Hematopoietic multipotent progenitor cell (in vitro differentiated cells): ENCODE measurements at regions not wholly inside any gene's neighbourhood (a gene's known extent, or its start where the extent isn't known, plus 50 kb on each side); places are given as distances from the start of the nearest gene placed in this dataset.

Experiments
- DNase-seq, 3 donors: peaks; one replicate each; pipeline ENCODE4 v3.0.0-alpha.2; 2011 to 2015; ENCODE audit warnings: low read depth in 2 of 3, low spot score in 2 of 3

DNA sequence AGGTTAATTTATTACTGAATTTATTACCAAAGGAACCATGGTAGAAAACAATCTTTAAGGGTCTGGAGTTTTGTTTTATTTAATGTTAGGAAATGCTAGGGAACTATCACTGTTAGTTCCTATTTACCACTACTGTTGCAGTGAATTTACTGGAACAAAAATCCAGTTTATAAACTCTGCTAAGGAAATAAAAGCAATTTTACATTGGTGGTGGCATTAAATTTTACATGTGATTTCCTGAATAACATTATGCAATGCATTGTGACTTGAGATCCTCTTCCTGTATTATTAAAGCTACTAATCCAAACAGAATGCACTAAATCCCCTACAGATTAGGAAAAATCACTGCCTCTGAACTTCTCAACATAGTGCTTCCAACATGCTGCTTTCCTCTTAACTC, 599.5 kb upstream of the PTGER4 start:
- no peak for DNase-seq

DNA sequence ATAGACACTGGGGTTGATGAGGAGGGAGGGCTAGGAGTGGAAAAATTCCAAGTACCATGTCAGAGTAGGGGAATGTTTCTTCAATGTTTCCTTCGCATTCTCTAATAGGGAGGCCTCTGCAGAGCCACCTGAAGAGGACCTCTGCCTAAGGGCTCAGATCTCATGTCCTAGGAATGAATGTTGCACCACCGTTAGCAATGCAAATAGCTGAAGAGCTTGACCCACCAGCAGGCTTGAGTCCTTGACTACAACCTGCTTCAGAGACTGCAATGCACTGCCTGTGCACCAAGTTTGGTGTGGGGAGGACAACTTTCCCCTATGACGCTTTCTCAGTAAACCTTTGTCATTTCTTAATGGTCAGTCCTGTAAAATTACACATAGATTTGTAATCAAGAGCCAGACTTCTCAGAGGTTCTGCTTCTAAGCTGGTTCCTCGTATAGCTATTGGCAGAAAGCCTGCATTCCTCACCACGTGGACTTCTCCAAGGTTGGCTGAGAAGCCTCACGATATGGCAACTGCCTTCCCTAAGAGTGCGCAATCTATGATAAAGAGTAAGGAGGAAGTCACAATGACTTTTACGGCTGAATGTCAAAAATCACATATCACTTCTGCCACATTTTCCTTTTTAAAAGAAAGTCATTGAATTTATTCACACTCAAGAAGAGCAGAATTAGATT, 600.7 kb upstream of the PTGER4 start:
- DNase-seq: peak in 1 of 3 donors; percentile 12

DNA sequence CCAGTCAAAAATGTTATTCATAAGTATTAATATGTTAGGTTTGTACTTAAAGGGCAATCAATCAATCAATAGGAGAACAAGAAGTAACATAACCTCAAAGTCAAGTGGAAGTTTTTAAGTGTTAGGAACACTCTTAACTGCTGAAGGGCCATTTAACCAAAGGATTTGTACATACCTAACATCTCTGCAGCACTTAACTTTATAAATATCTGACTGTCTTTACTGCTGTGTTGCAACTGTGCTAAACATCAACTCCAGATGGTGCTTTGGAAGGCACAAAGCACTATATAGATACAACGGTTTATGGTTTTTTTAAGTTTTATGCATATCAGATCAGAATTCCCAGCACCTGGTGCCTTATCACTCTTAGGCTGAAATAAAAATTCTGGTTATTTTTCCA, 604.9 kb upstream of the PTGER4 start:
- DNase-seq: no peak

DNA sequence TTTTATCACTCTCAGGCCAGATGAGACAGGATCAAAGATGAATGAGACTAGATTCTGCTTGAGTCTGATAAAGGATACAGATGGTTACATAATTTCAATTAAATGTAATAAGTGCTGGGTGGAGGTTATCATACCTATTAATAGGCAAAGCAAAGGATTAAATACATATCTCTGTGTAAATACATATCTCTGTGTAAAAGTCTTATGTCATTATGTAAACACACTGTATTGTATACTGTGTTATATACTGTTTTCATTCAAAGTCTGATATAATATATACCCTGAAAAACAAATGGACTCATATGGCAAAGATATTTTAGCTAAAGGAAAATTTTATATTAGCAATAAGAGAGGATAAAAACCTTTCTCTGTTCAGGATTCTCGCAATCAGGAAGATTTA, 605.8 kb upstream of the PTGER4 start:
- DNase-seq: no peak

DNA sequence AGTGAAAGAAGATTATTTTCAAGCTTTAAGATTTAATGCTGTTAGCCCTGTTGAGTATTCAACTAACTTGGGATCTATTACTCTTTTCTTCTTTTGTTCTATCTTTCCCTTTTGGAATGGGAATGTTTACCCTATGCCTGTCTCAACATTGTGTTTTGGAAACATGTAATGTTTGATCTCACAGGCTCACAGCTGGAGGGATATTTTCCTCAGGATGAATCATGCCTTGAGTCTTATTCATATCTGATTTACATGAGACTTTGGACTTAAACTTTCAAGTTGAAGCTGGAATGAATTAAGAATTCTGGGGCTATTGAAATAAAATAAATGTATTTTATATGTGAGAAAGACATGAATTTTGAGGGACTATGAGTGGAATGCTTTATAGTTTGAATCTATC, 607.8 kb upstream of the PTGER4 start:
- DNase-seq: no peak

DNA sequence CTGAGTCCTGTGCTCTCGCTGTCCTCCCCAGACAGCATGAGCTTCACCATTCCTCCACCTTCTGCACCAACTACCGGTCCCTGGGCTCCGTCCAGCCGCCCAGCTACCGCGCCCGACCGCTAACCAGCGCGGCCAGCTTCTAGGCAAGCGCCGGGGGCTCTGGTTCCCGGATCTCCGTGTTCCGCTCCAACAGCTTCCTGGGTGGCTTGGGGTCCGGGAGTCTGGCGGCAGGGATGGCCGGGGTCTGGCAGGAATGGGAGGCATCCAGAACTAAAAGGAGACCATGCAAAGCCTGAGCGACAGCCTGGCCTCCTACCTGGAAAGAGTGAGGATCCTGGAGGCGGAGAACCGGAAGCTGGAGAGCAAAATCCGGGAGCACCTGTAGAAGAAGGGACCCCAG, 613.1 kb upstream of the PTGER4 start:
- DNase-seq: no peak

DNA sequence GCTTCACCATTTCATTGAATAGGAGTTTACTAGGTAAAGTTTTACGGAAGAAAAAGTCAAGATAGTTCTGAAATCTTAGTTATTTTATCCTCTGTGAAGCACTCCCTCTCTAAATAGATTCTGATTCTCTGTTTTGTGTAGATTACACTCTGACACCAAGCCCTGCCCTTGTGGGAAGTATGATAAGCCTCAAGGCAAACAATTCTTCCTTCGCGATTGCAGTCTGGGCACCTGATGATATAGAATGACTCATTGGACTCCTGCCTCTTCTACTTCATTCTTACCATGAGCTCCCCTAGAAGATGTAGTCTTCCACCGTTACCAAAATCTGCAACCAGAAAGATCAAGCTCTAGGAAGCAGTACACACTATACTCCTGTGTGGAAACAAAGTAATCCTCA, 626.9 kb upstream of the PTGER4 start:
- DNase-seq: peak in 2 of 3 donors; percentile 64 to 80

DNA sequence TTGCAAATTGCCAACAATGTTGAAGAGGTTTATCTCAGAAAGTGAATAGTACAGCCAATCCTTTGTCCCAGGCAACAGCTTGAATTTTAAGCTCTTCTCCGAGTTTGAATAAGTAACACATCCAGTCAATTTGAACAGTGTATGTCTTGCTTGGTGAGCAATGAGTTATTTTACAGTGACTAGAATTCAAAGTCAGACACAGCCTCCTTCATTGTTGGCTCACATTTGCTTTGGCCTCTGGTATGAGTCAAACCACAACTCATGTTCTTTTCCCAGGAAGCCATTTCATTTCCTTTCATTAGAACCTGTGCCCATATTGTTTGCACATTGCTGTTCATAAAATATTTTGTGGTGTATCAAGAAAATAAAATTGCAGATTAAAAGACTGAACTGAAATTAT, 622.0 kb upstream of the DAB2 start:
- no peak for DNase-seq

DNA sequence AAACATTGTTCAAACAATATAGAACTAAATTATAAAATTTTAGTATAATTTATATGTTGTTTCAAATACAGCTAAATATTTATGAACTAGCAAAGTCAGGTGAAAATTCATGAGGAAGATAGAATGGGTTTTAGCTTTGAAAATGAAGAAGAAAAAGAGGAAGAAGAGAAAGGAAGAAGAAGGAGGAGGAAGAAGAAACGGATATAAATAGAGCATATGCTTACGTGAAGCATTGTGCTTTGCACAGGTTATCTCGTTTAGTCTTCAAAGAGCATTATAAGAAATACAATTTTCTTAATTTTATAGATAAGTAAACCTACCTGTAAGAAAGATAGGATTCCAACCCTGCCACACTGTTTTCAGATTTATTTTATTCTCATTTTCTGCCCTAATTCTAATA, 620.6 kb upstream of the DAB2 start:
- no peak for DNase-seq

DNA sequence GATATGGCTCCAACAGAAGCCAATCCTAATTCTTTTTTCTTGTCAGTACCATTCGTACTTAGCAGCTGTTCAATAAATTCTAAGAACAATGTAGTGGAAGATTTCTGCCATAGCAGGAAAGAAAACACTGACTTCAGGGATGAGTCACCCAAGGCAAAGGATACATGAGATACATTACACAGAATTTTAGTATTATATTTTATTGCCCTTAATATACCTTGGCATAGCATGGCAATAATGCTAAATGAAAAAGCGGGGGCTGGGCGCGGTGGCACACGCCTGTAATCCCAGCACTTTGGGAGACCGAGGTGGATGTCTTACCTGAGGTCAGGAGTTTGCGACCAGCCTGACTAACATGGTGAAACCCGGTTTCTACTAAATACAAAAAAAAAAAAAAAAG, 619.1 kb upstream of the DAB2 start:
- DNase-seq: no peak

DNA sequence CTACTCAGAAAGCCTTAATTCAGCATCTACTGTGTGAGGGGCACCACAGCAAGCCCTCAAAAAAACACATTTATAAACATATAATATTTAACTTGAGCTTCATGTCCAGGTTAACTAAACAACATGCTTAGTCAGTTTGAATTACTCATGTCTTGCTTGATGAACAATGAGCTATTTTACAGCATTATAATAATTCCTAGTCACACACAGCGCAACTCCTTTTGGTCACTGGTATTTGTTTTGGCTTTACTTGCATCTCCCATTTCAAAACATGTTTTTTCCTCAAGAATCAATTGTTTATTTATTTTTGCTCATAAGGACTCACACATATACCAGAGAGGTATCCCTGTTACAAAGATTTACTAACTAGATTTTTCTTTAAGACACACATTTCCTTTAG, 616.7 kb upstream of the DAB2 start:
- no peak for DNase-seq

DNA sequence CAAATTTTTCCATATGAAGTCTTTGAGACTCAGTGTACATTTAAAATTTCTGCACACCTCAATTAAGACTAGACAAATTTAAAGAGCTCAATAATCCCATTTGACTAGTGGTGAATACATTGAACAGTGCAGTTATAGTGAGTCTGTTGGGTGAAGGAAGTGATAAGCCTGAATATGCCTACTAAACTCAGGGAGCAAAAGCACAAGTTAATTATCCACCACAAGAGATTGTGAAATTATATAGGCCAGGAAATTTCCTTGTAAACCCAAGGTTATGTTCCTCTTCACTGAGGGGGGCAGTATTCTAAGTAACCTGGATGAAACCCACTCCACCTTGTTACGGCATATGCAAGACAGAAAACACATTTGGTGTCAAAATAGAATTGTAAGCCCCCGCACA, 612.9 kb upstream of the DAB2 start:
- DNase-seq: no peak

DNA sequence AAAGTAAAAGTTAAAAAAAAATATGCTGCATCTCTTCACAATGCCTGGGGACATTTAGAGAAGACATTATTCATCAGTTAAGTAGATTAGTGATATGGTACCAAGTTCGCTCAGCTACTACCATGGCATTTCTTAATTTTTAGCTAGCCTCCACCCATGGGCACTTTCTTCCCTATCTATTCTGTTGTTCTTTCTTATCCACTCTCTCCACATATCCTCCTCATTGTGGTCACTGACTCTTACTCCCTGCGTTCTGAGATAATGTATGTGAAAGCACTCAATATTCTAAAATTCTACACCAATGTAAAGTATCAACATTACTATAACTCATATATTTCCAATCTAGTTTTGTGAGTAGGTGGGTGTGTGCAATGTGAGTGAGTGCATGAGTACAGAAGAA, 609.7 kb upstream of the DAB2 start:
- DNase-seq: peak in 1 of 3 donors; percentile 6

DNA sequence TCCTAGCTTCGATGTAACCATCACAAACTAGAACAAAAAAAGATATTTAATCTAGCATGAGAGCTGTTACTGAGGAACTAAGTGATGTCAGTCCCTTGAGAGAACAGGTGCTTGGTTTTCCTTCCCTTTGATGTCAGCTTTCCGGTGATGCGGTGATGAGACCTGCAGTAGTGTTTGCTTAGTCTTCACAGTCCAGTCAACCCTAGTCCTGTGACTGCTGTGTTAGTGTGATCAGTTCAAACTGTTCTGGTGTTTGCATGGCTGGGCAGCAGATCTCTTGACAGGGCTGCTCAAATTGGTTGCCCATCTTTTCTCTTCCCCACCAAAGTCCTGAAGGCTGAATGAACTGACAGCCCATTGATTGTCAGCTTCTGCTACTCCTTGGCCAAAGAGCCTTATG, 608.6 kb upstream of the DAB2 start:
- no peak for DNase-seq

DNA sequence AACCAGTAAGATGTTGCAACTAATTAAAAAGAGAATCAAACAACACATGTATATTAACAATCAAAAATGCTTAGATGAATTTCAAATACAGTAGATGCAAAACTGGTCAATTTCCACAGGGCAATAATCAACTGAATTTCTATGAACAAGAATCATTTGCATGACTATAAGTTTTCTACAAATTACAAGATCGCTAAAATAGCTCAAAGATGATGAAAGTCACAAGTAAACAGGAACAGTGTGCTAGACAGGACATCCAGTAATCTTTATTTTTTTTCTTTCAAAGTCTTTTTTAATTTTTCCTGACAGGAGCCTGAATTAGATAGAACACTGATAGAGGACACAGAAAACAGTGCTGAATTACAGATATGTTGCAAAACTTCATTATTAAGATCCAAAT, 608.2 kb upstream of the DAB2 start:
- no peak for DNase-seq

DNA sequence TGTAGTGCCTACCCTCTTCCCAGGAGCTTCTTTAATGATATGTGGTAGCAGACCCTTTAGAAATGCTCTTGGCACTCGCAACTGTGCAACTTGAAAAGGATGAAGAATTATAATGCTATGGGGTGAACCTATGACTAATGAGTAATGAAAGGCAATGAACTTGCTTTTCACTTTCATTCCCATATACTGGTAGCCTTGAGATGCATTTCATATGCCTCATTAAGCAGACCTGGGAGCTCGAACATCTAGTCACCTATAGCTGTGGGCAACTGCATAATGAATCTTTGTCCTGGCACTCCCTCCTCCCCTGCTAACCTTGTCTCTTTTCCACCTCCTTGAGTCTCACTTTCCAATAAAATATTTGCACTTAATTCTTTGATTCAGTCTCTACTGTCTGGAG, 605.9 kb upstream of the DAB2 start:
- DNase-seq: no peak

DNA sequence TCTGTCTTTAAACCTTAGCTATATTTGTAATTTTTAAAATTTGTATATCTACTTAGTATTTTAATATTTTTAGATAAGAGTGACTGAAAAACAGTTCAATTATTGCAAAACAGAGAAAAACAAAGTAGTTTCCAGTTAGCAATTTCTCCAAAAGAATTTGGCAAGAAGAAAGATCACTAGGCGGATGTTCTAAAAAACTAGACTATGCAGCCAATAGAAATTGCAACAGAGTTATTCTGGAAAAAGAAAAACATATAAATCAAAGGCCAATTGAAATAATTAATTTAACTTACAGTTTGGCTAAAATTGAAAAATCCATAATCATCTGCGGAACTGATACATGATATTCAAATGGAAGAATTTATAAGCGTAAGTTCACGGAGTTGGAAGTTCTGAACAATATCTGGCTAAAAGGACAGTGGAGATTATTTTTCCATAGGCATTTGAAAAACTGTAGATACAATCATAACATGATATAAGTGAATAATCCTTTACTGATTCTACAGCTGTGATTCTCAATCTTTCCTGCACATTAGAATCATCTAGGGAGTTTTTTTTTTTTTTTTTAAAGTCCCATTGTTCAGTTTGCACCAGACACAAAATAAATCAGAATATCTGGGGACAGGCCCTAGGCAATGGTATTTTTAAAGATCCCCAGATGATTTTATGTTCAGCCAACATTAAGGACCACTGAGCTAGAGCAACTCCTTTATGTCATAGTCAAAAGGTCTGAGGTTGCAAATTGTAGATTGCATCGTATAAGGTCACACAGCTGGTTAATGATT, 605.1 kb upstream of the DAB2 start:
- DNase-seq: no peak

DNA sequence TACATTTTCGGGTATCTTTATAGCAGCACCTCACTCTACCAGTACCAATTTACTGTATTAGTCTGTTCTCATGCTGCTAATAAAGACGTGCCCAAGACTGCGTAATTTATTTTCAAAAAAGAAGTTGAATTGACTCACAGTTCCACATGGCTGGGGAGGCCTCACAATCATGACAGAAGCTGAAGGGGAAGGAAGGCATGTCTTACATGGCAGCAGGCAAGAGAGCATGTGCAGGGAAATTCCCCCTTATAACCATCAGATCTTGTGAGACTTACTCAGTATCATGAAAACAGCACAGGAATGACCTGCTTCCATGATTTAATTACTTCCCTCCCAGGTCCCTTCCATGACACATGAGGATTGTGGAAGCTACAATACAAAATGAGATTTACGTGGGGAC, 602.6 kb upstream of the DAB2 start:
- no peak for DNase-seq

DNA sequence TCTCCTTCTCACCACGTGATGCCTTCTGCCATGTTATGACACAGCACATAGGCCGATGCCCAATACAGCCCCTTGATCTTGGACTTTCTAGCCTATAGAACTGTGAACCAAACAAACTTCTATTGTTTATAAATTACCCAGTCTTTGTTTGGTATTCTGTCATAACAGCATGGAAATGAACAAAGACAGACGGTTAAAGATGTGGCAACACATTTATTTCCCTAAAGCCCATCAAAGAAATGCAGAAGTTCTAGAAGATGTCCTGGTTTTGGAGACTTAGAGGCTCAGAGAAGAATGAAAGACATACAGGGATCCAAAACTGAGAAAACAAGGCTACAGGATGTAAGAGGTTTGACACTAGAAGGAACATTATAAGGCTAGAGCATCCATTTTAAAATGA, 600.8 kb upstream of the DAB2 start:
- no peak for DNase-seq

DNA sequence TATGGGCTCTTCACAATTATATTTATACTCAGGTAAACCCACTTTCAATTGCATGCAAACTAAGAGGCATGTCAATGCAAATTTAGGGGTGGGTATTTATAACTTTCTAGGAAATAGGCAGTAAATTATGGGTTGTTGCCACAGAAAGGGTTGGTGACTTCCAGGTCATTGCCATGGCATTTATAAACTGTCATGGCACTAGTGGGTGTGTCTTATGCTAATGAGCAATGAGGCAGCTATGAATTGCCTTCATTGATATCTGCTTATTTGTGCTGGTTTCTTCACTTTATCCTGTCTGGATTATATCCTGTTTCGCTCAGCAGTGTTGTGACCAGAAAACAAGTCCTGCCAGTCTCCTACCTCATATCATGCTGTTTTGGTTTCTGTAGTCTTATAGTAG, 597.3 kb upstream of the DAB2 start:
- DNase-seq: no peak

DNA sequence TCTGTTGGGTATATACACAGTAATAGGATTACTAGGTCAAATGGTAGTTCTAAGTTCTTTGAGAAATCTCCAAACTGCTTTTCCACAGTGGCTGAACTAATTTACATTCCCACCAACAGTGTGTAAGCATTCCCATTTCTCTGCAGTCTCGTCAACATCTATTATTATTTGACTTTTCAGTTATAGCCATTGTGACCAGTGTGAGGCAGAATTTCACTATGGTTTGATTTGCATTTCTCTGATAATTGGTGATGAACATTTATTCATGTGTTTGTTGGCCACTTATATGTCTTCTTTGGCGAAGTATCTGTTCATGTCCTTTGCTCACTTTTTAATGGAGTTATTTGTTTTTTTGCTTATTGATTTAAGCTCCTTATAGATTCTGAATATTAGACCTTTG, 596.2 kb upstream of the DAB2 start:
- no peak for DNase-seq

DNA sequence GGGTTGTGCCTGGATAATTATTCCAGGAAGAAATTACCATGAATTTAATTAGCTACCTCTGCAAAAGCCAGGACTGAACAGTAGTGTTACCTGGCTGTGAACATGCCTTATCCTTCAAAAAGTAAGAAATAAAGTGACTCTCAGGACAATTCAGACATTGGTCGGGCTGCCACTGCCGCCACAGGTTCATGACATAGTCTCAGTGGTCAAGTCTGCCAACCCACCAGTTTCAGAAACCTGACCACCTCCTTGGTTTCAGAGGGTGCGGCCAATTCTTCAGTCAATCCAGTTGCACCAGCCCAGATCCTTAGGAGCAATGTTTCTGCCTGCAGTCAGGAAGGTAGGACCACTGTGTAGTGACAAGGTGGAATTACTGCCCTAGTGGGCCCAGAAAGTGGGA, 593.1 kb upstream of the DAB2 start:
- DNase-seq: no peak

DNA sequence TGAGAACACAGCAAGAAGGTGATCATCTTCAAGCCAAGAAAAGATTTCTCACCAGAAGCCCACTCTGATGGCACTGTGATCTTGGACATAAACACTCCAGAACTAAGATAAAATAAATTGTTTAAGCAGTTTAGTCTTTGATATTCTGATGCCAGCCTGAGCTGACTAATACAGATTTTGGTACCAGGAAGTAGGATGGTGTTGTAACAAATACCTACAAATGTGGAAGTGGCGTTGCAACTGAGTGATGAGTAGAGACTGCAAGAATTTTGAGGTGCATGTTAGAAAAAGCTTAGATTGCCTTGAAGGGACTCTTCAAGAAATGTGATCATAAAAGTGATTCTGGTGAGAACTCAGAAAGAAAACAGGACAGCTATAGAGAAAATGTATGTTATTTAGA, 592.4 kb upstream of the DAB2 start:
- no peak for DNase-seq
